Inferior parietal cortex (tissue), 1 donor: ENCODE measurements at regions not wholly inside any gene's neighbourhood (a gene's known extent, or its start where the extent isn't known, plus 50 kb on each side); places are given as distances from the start of the nearest gene placed in this dataset.

ENCODE experiments used
- DNase-seq: peaks from one replicate; pipeline ENCODE4 v3.0.0-alpha.2; 2016; ENCODE audit errors: extremely low spot score

- DNase-seq: no peak
Measured at GRCh38 chr10:30118590-30118989, 59.2 kb upstream of the JCAD start.

GRCh38 chr10:30117812-30118501 is 58.6 kb upstream of the JCAD start:
- DNase-seq: no peak

- no peak for DNase-seq
Measured at GRCh38 chr10:30116041-30116491, 56.7 kb upstream of the JCAD start.

- DNase-seq: no peak
Measured at GRCh38 chr10:30115626-30115940, 56.2 kb upstream of the JCAD start.

- DNase-seq: no peak
Measured at GRCh38 chr10:30114881-30115625, 55.7 kb upstream of the JCAD start.

- DNase-seq: no peak
Measured at GRCh38 chr10:30114401-30114800, 55.0 kb upstream of the JCAD start.

GRCh38 chr10:30111340-30112022 is 52.1 kb upstream of the JCAD start:
- no peak for DNase-seq
